ENCODE measurements at regions not wholly inside any gene's neighbourhood (a gene's known extent, or its start where the extent isn't known, plus 50 kb on each side); places are given as distances from the start of the nearest gene placed in this dataset.

DNA sequence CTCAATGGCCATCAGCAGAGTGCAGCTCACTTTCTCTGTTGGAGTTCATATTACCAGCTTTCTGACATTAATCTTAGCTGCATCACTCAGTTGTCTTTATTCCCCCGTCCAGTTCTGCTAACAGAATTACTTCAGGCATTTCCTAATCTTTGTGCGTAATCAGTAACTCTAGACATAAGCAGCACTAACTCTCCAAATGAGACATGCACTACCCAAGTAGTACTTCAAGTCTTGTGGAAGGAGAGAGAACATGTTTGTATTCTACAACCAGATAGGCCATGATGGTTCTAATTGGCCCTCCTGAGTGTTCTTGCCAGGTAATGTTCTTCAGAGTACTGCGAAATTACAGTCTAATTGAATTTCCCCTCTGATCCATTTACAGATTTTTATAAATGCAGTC is 448.5 kb upstream of the RPS6KA3 start:
- TF ChIP-seq CREM (CRISPR knock-in tag; IDR thresholded peaks at IDR 0.05) (no peak), TEAD1 (CRISPR knock-in tag; IDR thresholded peaks at IDR 0.05) (no peak), ELF4 (CRISPR knock-in tag; IDR thresholded peaks at IDR 0.05; ENCODE audit: low read depth) (no peak), ATF6 (CRISPR knock-in tag; IDR thresholded peaks at IDR 0.05) (no peak), USF1 (CRISPR knock-in tag; IDR thresholded peaks at IDR 0.05) (no peak), NFE2L1 (CRISPR knock-in tag; IDR thresholded peaks at IDR 0.05) (no peak)
- TF ChIP-seq, protein P1, sequence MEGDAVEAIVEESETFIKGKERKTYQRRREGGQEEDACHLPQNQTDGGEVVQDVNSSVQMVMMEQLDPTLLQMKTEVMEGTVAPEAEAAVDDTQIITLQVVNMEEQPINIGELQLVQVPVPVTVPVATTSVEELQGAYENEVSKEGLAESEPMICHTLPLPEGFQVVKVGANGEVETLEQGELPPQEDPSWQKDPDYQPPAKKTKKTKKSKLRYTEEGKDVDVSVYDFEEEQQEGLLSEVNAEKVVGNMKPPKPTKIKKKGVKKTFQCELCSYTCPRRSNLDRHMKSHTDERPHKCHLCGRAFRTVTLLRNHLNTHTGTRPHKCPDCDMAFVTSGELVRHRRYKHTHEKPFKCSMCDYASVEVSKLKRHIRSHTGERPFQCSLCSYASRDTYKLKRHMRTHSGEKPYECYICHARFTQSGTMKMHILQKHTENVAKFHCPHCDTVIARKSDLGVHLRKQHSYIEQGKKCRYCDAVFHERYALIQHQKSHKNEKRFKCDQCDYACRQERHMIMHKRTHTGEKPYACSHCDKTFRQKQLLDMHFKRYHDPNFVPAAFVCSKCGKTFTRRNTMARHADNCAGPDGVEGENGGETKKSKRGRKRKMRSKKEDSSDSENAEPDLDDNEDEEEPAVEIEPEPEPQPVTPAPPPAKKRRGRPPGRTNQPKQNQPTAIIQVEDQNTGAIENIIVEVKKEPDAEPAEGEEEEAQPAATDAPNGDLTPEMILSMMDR (IDR thresholded peaks at IDR 0.05) = no peak
- TF ChIP-seq, protein P2, sequence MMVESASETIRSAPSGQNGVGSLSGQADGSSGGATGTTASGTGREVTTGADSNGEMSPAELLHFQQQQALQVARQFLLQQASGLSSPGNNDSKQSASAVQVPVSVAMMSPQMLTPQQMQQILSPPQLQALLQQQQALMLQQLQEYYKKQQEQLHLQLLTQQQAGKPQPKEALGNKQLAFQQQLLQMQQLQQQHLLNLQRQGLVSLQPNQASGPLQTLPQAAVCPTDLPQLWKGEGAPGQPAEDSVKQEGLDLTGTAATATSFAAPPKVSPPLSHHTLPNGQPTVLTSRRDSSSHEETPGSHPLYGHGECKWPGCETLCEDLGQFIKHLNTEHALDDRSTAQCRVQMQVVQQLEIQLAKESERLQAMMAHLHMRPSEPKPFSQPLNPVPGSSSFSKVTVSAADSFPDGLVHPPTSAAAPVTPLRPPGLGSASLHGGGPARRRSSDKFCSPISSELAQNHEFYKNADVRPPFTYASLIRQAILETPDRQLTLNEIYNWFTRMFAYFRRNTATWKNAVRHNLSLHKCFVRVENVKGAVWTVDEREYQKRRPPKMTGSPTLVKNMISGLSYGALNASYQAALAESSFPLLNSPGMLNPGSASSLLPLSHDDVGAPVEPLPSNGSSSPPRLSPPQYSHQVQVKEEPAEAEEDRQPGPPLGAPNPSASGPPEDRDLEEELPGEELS (CRISPR knock-in tag; IDR thresholded peaks at IDR 0.05) = no peak

Data from WTC11 (cell line).